22Rv1 (cell line): ENCODE measurements at regions not wholly inside any gene's neighbourhood (a gene's known extent, or its start where the extent isn't known, plus 50 kb on each side); places are given as distances from the start of the nearest gene placed in this dataset.

Source experiments
- H3K27ac ChIP-seq: fragments of 450-650 bp; 2 replicates; pipeline ENCODE4 v1.5.1; 2017
- ZFX ChIP-seq: fragments of 450-650 bp; IDR thresholded peaks from 2 replicates; pipeline ENCODE4 v1.6.1; 2017; ENCODE audit warnings: antibody characterized with exemption, borderline replicate concordance
- TF ChIP-seq, protein P1 (sequence below): fragments of 450-650 bp; IDR thresholded peaks from 2 replicates; pipeline ENCODE4 v1.5.1; 2017; ENCODE audit warnings: mild to moderate bottlenecking

DNA sequence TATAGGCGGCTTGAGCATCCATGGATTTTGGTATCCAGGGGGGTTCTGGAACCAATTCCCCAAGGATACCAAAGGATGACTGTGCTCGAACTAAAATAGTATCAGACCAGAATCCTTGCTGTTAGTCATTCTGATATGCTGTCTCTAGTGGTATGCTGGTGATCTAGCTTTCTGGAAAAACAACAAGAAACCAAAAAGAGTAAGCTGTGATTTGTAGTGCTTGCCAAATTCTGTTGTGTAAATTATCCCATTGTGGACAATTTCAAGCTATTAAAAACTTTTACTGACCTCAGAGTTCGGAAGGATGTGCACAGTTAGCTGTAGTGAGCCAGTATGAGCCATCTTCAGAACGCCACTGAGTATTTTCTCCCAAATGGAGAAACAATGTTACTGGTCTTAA lies 99.0 kb upstream of the FBN2 start:
- TF ChIP-seq, protein P1, sequence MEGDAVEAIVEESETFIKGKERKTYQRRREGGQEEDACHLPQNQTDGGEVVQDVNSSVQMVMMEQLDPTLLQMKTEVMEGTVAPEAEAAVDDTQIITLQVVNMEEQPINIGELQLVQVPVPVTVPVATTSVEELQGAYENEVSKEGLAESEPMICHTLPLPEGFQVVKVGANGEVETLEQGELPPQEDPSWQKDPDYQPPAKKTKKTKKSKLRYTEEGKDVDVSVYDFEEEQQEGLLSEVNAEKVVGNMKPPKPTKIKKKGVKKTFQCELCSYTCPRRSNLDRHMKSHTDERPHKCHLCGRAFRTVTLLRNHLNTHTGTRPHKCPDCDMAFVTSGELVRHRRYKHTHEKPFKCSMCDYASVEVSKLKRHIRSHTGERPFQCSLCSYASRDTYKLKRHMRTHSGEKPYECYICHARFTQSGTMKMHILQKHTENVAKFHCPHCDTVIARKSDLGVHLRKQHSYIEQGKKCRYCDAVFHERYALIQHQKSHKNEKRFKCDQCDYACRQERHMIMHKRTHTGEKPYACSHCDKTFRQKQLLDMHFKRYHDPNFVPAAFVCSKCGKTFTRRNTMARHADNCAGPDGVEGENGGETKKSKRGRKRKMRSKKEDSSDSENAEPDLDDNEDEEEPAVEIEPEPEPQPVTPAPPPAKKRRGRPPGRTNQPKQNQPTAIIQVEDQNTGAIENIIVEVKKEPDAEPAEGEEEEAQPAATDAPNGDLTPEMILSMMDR, result no peak
- no peak for TF ChIP-seq ZFX
- H3K27ac ChIP-seq, result no peak overlapping the region

DNA sequence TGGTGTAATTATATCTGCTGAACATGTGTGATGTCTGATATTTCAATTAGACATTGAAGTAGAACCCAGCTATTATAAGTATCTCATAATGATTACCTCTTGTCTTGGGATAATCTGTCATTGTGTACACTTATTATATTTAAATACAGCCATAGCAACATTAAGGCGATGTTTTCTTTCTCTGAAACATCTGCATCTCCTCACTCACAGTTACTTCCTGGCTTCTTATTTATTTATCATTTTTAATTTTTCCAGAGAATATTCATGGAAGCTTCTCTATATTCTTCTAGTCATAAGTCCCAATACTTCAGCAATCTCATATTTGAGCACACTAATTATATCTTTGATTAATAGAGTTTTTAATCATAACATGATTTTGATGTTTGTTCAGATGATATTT lies 103.8 kb upstream of the FBN2 start:
- TF ChIP-seq, protein P1, result no peak
- no peak for TF ChIP-seq ZFX
- no peak overlapping the region for H3K27ac ChIP-seq

DNA sequence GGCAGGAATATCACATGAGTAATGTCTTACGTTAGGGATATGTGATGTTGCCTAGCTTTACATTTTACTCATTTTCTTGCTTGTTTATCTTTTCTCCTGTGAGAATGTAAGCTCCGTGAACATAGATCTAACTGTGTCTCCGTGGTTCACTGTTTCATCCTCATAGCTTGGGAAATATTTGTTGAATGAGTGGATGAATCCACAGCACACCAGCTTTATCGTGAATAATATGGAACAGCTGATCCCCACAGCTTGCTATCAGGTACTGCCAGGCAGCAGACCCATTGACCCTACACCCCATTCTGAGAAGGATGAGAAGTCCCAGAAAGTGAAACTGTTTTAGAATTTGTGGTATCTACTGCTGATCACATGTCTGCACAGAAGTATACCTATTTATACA lies 106.8 kb upstream of the FBN2 start:
- TF ChIP-seq ZFX, result no peak
- TF ChIP-seq, protein P1, result no peak
- no peak overlapping the region for H3K27ac ChIP-seq

DNA sequence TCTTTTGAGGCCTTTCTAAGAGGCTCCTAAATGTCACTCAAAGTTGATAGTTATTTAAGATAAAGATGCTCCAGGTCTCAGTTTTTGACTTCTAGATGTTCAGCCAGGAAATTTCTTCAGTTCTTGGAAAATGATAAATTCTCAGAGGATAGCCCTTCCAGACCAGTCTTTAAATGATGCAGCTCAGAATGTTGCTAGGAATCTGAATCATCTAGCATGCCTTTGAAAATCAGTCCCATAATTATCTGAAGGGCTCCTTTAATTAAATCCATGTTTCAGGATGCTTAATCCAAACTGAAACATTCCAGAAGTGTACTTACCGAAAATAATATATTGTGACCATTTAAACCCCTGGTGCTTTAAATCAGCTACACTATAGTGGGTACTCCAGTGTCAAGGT lies 107.5 kb upstream of the FBN2 start:
- TF ChIP-seq, protein P1, result no peak
- TF ChIP-seq ZFX, result no peak
- H3K27ac ChIP-seq, result no peak overlapping the region

DNA sequence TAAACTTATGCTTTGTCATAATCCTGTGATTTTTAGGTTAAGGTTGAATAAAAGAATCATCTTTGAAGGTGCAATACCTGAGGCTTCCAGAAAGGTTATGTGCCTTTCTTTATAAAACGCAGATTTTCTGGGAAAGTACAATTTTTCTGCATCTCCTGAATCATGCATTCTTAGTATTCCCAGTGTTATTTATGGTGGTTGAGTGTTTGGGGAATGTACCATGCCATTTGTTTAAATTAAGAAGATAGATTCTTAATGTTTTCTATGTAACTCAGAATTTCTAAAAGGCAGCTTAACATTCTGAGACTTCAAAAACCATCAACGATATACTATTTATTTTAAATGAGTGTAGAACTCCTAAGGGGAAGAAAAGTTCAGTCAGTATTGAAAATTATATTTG lies 108.1 kb upstream of the FBN2 start:
- TF ChIP-seq ZFX, result no peak
- H3K27ac ChIP-seq, result no peak overlapping the region

DNA sequence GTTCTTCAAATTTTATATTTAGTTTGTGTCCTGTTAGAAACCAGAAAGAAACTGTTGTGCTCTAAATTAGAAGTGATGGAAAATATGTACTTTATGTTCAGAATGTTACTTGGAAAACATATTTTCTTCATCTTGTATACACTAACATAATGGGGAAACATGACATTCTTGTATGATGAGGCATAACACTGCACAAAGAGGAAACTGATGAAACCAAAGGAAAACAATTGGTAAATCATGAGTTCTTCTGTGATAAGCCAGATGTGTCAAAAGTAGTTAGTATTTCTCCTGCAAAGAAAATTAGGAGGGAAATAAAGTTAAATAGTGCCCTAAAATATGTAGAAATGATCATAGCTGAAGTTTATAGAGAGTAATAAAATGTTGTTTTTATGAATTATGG lies 111.1 kb upstream of the FBN2 start:
- H3K27ac ChIP-seq, result no peak overlapping the region
- TF ChIP-seq, protein P1, result no peak
- TF ChIP-seq ZFX, result no peak

DNA sequence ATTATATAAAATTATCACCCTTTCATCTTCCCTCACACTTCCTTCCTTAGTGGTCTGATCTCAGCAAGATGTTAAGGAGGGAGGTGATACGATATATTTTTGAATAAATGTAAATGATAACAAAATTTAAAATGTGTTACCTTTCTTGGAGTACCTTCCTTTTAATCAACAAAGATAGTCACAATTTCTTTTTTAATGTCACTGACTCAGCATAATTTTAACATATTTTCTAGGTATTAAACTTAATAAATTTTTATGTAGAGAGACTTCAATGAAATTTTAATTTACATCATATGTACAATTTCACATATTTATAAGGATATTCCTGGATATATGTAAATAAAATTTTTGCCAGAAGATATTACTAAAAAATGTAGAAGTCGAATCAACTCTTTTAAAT lies 125.0 kb upstream of the FBN2 start:
- TF ChIP-seq, protein P1, result no peak
- no peak for TF ChIP-seq ZFX
- H3K27ac ChIP-seq, result no peak overlapping the region

DNA sequence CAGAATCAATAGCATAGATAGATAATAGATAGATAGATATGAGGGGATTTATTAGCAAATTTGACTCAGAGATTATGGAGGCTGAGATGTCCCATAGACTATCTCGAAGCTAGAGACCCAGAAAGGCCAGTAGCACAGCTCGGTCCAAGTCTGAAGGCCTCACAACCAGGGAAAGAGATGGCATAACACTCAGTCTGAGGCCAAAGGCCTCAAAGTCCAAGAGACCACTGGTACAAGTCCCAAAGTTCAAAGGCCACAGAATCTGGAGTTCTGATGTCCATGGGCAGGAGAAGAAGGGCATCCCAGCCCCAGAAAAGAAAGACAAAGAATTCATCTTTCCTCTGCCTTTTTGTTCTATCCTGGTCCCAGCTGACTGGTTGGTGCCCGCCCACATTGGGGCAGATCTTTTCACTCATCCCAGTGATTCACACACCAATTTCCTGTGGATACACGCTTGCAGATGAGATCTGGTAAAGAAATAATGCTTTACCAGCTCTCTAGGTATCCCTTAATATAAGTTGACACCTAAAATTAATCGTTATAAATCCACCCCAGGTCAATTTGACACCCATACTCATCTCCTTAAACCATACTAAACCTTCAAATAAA lies 127.8 kb upstream of the FBN2 start:
- TF ChIP-seq, protein P1, result no peak
- no peak for TF ChIP-seq ZFX
- H3K27ac ChIP-seq, result no peak overlapping the region
